ENCODE measurements at regions not wholly inside any gene's neighbourhood (a gene's known extent, or its start where the extent isn't known, plus 50 kb on each side); places are given as distances from the start of the nearest gene placed in this dataset.
"Not testable (repeated sequence)": the region's sequence is repeated elsewhere in the genome, so short reads cannot be mapped to it uniquely, and the experiment has no call there.

DNA sequence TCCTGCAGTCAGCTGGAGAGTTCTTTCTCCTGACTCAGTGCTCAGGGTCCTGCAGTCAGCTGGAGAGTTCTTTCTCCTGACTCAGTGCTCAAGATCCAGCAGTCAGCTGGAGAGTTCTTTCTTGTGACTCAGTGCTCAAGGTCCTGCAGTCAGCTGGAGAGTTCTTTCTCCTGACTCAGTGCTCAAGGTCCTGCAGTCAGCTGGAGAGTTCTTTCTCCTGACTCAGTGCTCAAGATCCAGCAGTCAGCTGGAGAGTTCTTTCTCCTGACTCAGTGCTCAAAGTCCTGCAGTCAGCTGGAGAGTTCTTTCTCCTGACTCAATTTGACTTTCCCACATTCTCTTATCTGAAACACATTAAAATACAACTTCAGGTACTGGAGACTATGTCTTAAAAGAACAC is 1265.9 kb downstream of the CDH8 start:
- TF ChIP-seq, protein P1, sequence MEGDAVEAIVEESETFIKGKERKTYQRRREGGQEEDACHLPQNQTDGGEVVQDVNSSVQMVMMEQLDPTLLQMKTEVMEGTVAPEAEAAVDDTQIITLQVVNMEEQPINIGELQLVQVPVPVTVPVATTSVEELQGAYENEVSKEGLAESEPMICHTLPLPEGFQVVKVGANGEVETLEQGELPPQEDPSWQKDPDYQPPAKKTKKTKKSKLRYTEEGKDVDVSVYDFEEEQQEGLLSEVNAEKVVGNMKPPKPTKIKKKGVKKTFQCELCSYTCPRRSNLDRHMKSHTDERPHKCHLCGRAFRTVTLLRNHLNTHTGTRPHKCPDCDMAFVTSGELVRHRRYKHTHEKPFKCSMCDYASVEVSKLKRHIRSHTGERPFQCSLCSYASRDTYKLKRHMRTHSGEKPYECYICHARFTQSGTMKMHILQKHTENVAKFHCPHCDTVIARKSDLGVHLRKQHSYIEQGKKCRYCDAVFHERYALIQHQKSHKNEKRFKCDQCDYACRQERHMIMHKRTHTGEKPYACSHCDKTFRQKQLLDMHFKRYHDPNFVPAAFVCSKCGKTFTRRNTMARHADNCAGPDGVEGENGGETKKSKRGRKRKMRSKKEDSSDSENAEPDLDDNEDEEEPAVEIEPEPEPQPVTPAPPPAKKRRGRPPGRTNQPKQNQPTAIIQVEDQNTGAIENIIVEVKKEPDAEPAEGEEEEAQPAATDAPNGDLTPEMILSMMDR (IDR thresholded peaks at IDR 0.05): not testable (repeated sequence)
- not testable (repeated sequence) for TF ChIP-seq POLR2A (IDR thresholded peaks at IDR 0.05)
